Progenitor cell of endocrine pancreas (in vitro differentiated cells): ENCODE measurements at regions not wholly inside any gene's neighbourhood (a gene's known extent, or its start where the extent isn't known, plus 50 kb on each side); places are given as distances from the start of the nearest gene placed in this dataset.

Experiments
- DNase-seq: peaks from one replicate; pipeline ENCODE4 v3.0.0; 2021; ENCODE audit warnings: low spot score; ENCODE audit not compliant: unreplicated experiment
- H3K27ac Mint-ChIP-seq: 2 replicates; pipeline ENCODE4 v1.8.0; 2021; ENCODE audit warnings: mild to moderate bottlenecking, moderate library complexity, mixed read lengths
- H3K27me3 Mint-ChIP-seq: 2 replicates; pipeline ENCODE4 v1.8.0; 2021; ENCODE audit warnings: mixed read lengths
- H3K36me3 Mint-ChIP-seq: 2 replicates; pipeline ENCODE4 v1.8.0; 2022; ENCODE audit warnings: mixed read lengths; ENCODE audit not compliant: insufficient read depth
- H3K4me1 Mint-ChIP-seq: 2 replicates; pipeline ENCODE4 v1.8.0; 2021; ENCODE audit warnings: low read depth, mixed read lengths
- H3K4me3 Mint-ChIP-seq: 2 replicates; pipeline ENCODE4 v1.8.0; 2021; ENCODE audit warnings: low read depth, mild to moderate bottlenecking, moderate library complexity, mixed read lengths
- H3K9me3 Mint-ChIP-seq: 2 replicates; pipeline ENCODE4 v1.8.0; 2021; ENCODE audit warnings: low read depth, mixed read lengths
- CTCF ChIP-seq: fragments of 200-600 bp; sonication (generic); IDR thresholded peaks from one replicate; pipeline ENCODE4 v1.5.0; 2021; ENCODE audit warnings: antibody characterized with exemption, mild to moderate bottlenecking; ENCODE audit not compliant: unreplicated experiment

GRCh38 chr6:140320081-140321080, 945.9 kb upstream of the CITED2 start:
- no peak for DNase-seq
- Mint-ChIP-seq H3K36me3 (no peaks in the 10 kb centered on the region), H3K4me1 (peaks cover 21% of the 10 kb centered on the region), H3K27ac (no peak overlapping the region), H3K9me3 (peaks cover 7% of the 10 kb centered on the region), H3K4me3 (no peak overlapping the region), H3K27me3 (no peaks in the 10 kb centered on the region)
- no peak for TF ChIP-seq CTCF

DNA sequence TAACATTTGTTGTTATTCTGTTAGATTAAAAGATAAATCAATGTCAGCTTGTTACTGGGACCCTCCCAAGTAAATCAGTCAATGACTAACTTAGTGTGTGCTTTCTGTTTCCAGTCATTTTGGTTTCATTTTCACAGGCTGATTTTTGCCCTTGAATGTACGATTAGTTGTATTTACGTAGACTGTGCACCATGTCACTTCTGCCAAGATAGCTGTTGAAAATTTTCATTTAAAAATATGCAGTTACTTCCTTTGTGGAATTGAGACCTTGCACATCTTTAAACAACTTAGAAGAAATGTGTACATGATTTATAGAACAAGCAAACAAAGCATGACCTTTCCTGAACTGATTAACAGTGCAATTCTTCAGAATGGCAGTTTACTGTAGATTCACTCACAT, 944.8 kb upstream of the CITED2 start:
- no peak for TF ChIP-seq CTCF
- Mint-ChIP-seq H3K36me3 (no peaks in the 10 kb centered on the region), H3K9me3 (no peaks in the 10 kb centered on the region), H3K4me3 (no peak overlapping the region), H3K4me1 (peaks cover 21% of the 10 kb centered on the region), H3K27ac (no peak overlapping the region), H3K27me3 (no peaks in the 10 kb centered on the region)
- no peak for DNase-seq

DNA sequence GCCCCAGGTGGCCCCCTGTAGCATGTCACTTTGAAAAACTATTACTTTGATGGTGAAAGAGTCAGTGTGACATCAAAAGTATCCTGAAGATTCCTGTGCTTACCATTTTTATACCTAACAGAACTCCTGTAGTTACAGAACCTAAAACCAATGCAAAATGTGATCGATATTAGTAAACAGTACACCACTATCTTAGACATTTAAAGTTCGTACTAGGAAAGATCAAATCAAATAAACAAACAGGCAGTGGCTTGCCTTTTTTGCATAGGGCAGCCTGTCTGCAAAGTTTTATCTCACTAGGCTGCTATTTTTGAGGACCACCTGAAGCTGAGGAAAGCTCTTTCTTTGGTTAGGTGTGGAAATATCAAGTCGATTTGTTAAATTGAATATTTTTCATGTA, 944.0 kb upstream of the CITED2 start:
- Mint-ChIP-seq H3K9me3 (peaks cover 4% of the 10 kb centered on the region), H3K27me3 (no peaks in the 10 kb centered on the region), H3K4me3 (no peak overlapping the region)

GRCh38 chr6:140317950-140318349, 943.5 kb upstream of the CITED2 start:
- no peak overlapping the region for H3K4me3 Mint-ChIP-seq
- peaks cover 21% of the 10 kb centered on the region for H3K4me1 Mint-ChIP-seq
- no peak for TF ChIP-seq CTCF
- no peaks in the 10 kb centered on the region for H3K36me3 Mint-ChIP-seq
- H3K27me3 Mint-ChIP-seq, result no peaks in the 10 kb centered on the region
- no peak for DNase-seq
- H3K27ac Mint-ChIP-seq, result no peak overlapping the region
- peaks cover 4% of the 10 kb centered on the region for H3K9me3 Mint-ChIP-seq

More for the DNA sequence above, 944.0 kb upstream of the CITED2 start:
- no peak for TF ChIP-seq CTCF
- DNase-seq, result no peak
- peaks cover 21% of the 10 kb centered on the region for H3K4me1 Mint-ChIP-seq
- no peak overlapping the region for H3K27ac Mint-ChIP-seq
- H3K36me3 Mint-ChIP-seq, result no peaks in the 10 kb centered on the region

- no peak for DNase-seq
- H3K4me1 Mint-ChIP-seq, result peaks cover 20% of the 10 kb centered on the region
- no peak overlapping the region for H3K4me3 Mint-ChIP-seq
- peaks cover 8% of the 10 kb centered on the region for H3K9me3 Mint-ChIP-seq
- no peak overlapping the region for H3K27ac Mint-ChIP-seq
- H3K27me3 Mint-ChIP-seq, result no peaks in the 10 kb centered on the region
- TF ChIP-seq CTCF, result no peak
- no peaks in the 10 kb centered on the region for H3K36me3 Mint-ChIP-seq
Measured at GRCh38 chr6:140316966-140317365, 942.5 kb upstream of the CITED2 start.
